Trophoblast cell (in vitro differentiated cells and primary cell): ENCODE measurements at regions not wholly inside any gene's neighbourhood (a gene's known extent, or its start where the extent isn't known, plus 50 kb on each side); places are given as distances from the start of the nearest gene placed in this dataset.

ENCODE experiments used
- DNase-seq, 2 donors: peaks; one replicate each; pipeline ENCODE4 v3.0.0-alpha.2; 2016
- H2AFZ ChIP-seq: 2 replicates; pipeline ENCODE4 v1.6.1; 2013; ENCODE audit warnings: low read length, moderate library complexity, mild to moderate bottlenecking; ENCODE audit not compliant: insufficient read depth, poor library complexity
- H2AK5ac ChIP-seq: 2 replicates; pipeline ENCODE4 v1.6.1; 2013; ENCODE audit warnings: mild to moderate bottlenecking, low read length
- H2BK120ac ChIP-seq: 2 replicates; pipeline ENCODE4 v1.6.1; 2013; ENCODE audit warnings: low read length, mild to moderate bottlenecking, moderate library complexity; ENCODE audit not compliant: insufficient read depth, poor library complexity
- H2BK12ac ChIP-seq: 2 replicates; pipeline ENCODE4 v1.6.1; 2013; ENCODE audit warnings: mild to moderate bottlenecking, low read length, moderate library complexity
- H2BK5ac ChIP-seq: 2 replicates; pipeline ENCODE4 v1.6.1; 2013; ENCODE audit warnings: low read length, low read depth, moderate library complexity, mild to moderate bottlenecking; ENCODE audit not compliant: poor library complexity
- H3K14ac ChIP-seq: 2 replicates; pipeline ENCODE4 v1.6.1; 2013; ENCODE audit warnings: mild to moderate bottlenecking, low read length
- H3K18ac ChIP-seq: 2 replicates; pipeline ENCODE4 v1.6.1; 2013; ENCODE audit warnings: mild to moderate bottlenecking, low read length
- H3K23ac ChIP-seq: 2 replicates; pipeline ENCODE4 v1.6.1; 2013; ENCODE audit warnings: low read length
- H3K27ac ChIP-seq: 2 replicates; pipeline ENCODE4 v1.5.1; 2013; ENCODE audit warnings: low read depth, mild to moderate bottlenecking, inconsistent platforms, low read length, moderate library complexity
- H3K27me3 ChIP-seq: 2 replicates; pipeline ENCODE4 v1.6.1; 2013; ENCODE audit warnings: inconsistent platforms, mild to moderate bottlenecking, low read length, moderate library complexity; ENCODE audit not compliant: insufficient read depth
- H3K36me3 ChIP-seq, 2 experiments: 1 replicate in 1 of 2; 2 replicates in 1 of 2; pipeline ENCODE4 v1.6.1; 2013; ENCODE audit warnings: low read length in 2 of 2, mild to moderate bottlenecking in 2 of 2, moderate library complexity in 1 of 2; ENCODE audit not compliant: insufficient read depth in 2 of 2, control insufficient read depth in 1 of 2
- H3K4ac ChIP-seq: 2 replicates; pipeline ENCODE4 v1.6.1; 2013; ENCODE audit warnings: low read depth, mild to moderate bottlenecking, low read length, moderate library complexity
- H3K4me1 ChIP-seq, 2 experiments: 1 replicate in 1 of 2; 2 replicates in 1 of 2; pipeline ENCODE4 v1.6.1; 2013; ENCODE audit warnings: low read length in 2 of 2, mild to moderate bottlenecking in 2 of 2, moderate library complexity in 1 of 2; ENCODE audit not compliant: insufficient read depth in 2 of 2, control insufficient read depth in 1 of 2
- H3K4me2 ChIP-seq: 2 replicates; pipeline ENCODE4 v1.6.1; 2013; ENCODE audit warnings: inconsistent platforms, mild to moderate bottlenecking, low read length, moderate library complexity
- H3K4me3 ChIP-seq: 2 replicates; pipeline ENCODE4 v1.5.1; 2013; ENCODE audit warnings: mild to moderate bottlenecking, low read depth, low read length, inconsistent platforms
- H3K79me1 ChIP-seq: one replicate; pipeline ENCODE4 v1.6.1; 2013; ENCODE audit warnings: low read length
- H3K79me2 ChIP-seq: 2 replicates; pipeline ENCODE4 v1.6.1; 2013; ENCODE audit warnings: low read length, mild to moderate bottlenecking; ENCODE audit not compliant: control insufficient read depth, insufficient read depth, poor library complexity
- H3K9ac ChIP-seq: 2 replicates; pipeline ENCODE4 v1.6.1; 2013; ENCODE audit warnings: mild to moderate bottlenecking, low read length
- H3K9me3 ChIP-seq: 2 replicates; pipeline ENCODE4 v1.6.1; 2013; ENCODE audit warnings: low read depth, mild to moderate bottlenecking, control low read depth, inconsistent platforms, low read length; ENCODE audit not compliant: insufficient read depth
- H4K12ac ChIP-seq: 2 replicates; pipeline ENCODE4 v1.6.1; 2013; ENCODE audit warnings: low read depth, mild to moderate bottlenecking, low read length, moderate library complexity
- H4K8ac ChIP-seq: 2 replicates; pipeline ENCODE4 v1.6.1; 2013; ENCODE audit warnings: low read depth, mild to moderate bottlenecking, low read length, moderate library complexity
- H4K91ac ChIP-seq: one replicate; pipeline ENCODE4 v1.6.1; 2013; ENCODE audit warnings: low read depth, mild to moderate bottlenecking, low read length, moderate library complexity
- WGBS: extraction: QIAGEN DNeasy Blood & Tissue Kit; methylation state at CpG from one replicate; pipeline ENCODE4 v1.1.7; 2013; ENCODE audit warnings: missing lambda C conversion rate; ENCODE audit not compliant: insufficient read length, insufficient coverage; ENCODE audit errors: extremely low coverage; 5-methylcytosine and 5-hydroxymethylcytosine counted together

GRCh38 chr5:116654925-116655324 lies 80.3 kb upstream of the SEMA6A start:
- no CpG with 5 or more reads among the region's 3 CpGs for WGBS
- Histone ChIP-seq H2BK12ac (no peak overlapping the region), H3K27ac (no peak overlapping the region), H3K9ac (no peak overlapping the region), H4K8ac (no peak overlapping the region), H4K91ac (no peak overlapping the region), H3K79me1 (peaks cover 14% of the 10 kb centered on the region), H2AFZ (no peak overlapping the region), H3K18ac (no peak overlapping the region), H4K12ac (no peak overlapping the region), H3K14ac (no peak overlapping the region), H2AK5ac (no peak overlapping the region), H3K27me3 (no peaks in the 10 kb centered on the region), H2BK5ac (no peak overlapping the region), H3K9me3 (no peaks in the 10 kb centered on the region), H2BK120ac (no peak overlapping the region), H3K4ac (no peak overlapping the region), H3K23ac (no peak overlapping the region), H3K4me1 (peaks cover 4 to 10% of the 10 kb centered on the region in 2 experiments), H3K36me3 (no peaks in the 10 kb centered on the region), H3K79me2 (peaks cover 3% of the 10 kb centered on the region), H3K4me2 (no peak overlapping the region), H3K4me3 (no peak overlapping the region)
- no peak for DNase-seq

GRCh38 chr5:116652903-116653302 lies 78.3 kb upstream of the SEMA6A start:
- H3K27ac ChIP-seq: peak overlapping the region; percentile 81
- H2AFZ ChIP-seq: no peak overlapping the region
- H3K4ac ChIP-seq: no peak overlapping the region
- no peak overlapping the region for H3K23ac ChIP-seq
- no peaks in the 10 kb centered on the region for H3K27me3 ChIP-seq
- no peaks in the 10 kb centered on the region for H3K36me3 ChIP-seq
- H2BK12ac ChIP-seq: no peak overlapping the region
- no peak overlapping the region for H3K4me2 ChIP-seq
- peak overlapping the region; percentile 36 for H2BK5ac ChIP-seq
- peak overlapping the region; percentile 20 for H2BK120ac ChIP-seq
- WGBS: no CpG with 5 or more reads among the region's 3 CpGs
- no peak overlapping the region for H2AK5ac ChIP-seq
- H4K8ac ChIP-seq: no peak overlapping the region
- no peak overlapping the region for H4K91ac ChIP-seq
- peaks cover 3% of the 10 kb centered on the region for H3K79me2 ChIP-seq
- peak in 1 of 2 donors; percentile 51 for DNase-seq
- H3K4me1 ChIP-seq: peaks cover 4 to 10% of the 10 kb centered on the region in 2 experiments
- H3K79me1 ChIP-seq: peaks cover 14% of the 10 kb centered on the region
- H3K9ac ChIP-seq: no peak overlapping the region
- H3K9me3 ChIP-seq: no peaks in the 10 kb centered on the region
- no peak overlapping the region for H3K4me3 ChIP-seq
- peak overlapping the region; percentile 29 for H3K14ac ChIP-seq
- H3K18ac ChIP-seq: no peak overlapping the region
- H4K12ac ChIP-seq: peak overlapping the region; percentile 50

- H3K14ac ChIP-seq: no peak overlapping the region
- no CpG with 5 or more reads among the region's 7 CpGs for WGBS
- peak overlapping the region; percentile 81 for H3K27ac ChIP-seq
- H4K91ac ChIP-seq: no peak overlapping the region
- H4K12ac ChIP-seq: no peak overlapping the region
- H3K4me2 ChIP-seq: peak overlapping the region; percentile 23
- no peak overlapping the region for H4K8ac ChIP-seq
- H3K4me3 ChIP-seq: no peak overlapping the region
- peaks cover 3% of the 10 kb centered on the region for H3K79me2 ChIP-seq
- peak; percentile 5 to 37 for DNase-seq
- H3K18ac ChIP-seq: no peak overlapping the region
- H2BK5ac ChIP-seq: no peak overlapping the region
- peak overlapping the region; percentile 15 for H2BK12ac ChIP-seq
- peak overlapping the region; percentile 76 for H2BK120ac ChIP-seq
- no peak overlapping the region for H3K9ac ChIP-seq
- H2AFZ ChIP-seq: peak overlapping the region; percentile 50
- no peaks in the 10 kb centered on the region for H3K27me3 ChIP-seq
- no peaks in the 10 kb centered on the region for H3K36me3 ChIP-seq
- H3K4ac ChIP-seq: no peak overlapping the region
- H2AK5ac ChIP-seq: no peak overlapping the region
- no peaks in the 10 kb centered on the region for H3K9me3 ChIP-seq
- H3K79me1 ChIP-seq: peaks cover 14% of the 10 kb centered on the region
- no peak overlapping the region for H3K23ac ChIP-seq
- peaks cover 4 to 10% of the 10 kb centered on the region in 2 experiments for H3K4me1 ChIP-seq
Measured at GRCh38 chr5:116652196-116652729, 77.6 kb upstream of the SEMA6A start.

- Histone ChIP-seq H3K27me3 (no peaks in the 10 kb centered on the region), H3K9me3 (no peaks in the 10 kb centered on the region), H3K4ac (peak overlapping the region; percentile 65), H3K4me2 (no peak overlapping the region), H3K27ac (peak overlapping the region; percentile 81), H4K91ac (peak overlapping the region; percentile 33), H2AFZ (peak overlapping the region; percentile 64), H3K14ac (peak overlapping the region; percentile 89), H4K8ac (peak overlapping the region; percentile 52), H3K79me1 (peaks cover 13% of the 10 kb centered on the region), H3K4me1 (peaks cover 4 to 10% of the 10 kb centered on the region in 2 experiments), H3K18ac (peak overlapping the region; percentile 79), H4K12ac (no peak overlapping the region), H2BK120ac (peak overlapping the region; percentile 94), H3K79me2 (peaks cover 3% of the 10 kb centered on the region), H2BK12ac (peak overlapping the region; percentile 93), H2AK5ac (peak overlapping the region; percentile 89), H2BK5ac (peak overlapping the region; percentile 93), H3K23ac (no peak overlapping the region), H3K4me3 (no peak overlapping the region), H3K9ac (no peak overlapping the region), H3K36me3 (no peaks in the 10 kb centered on the region)
- WGBS: 100% methylated on average over 1 of the region's 3 CpGs
- no peak for DNase-seq
Measured at GRCh38 chr5:116651653-116652052, 77.0 kb upstream of the SEMA6A start.
